GM18505 (cell line): ENCODE measurements at regions not wholly inside any gene's neighbourhood (a gene's known extent, or its start where the extent isn't known, plus 50 kb on each side); places are given as distances from the start of the nearest gene placed in this dataset.
"Not testable (repeated sequence)": the region's sequence is repeated elsewhere in the genome, so short reads cannot be mapped to it uniquely, and the experiment has no call there.

Experiments
- ATAC-seq: cut with Tn5 transposase; IDR thresholded peaks from one replicate; pipeline ENCODE4 v1.9.1; 2021; ENCODE audit not compliant: unreplicated experiment
- POLR2A ChIP-seq: IDR thresholded peaks from 4 replicates; pipeline ENCODE4 v1.6.1; 2011; ENCODE audit warnings: borderline replicate concordance; ENCODE audit not compliant: insufficient read depth, insufficient read length; ENCODE audit errors: extremely low read depth

GRCh38 chrX:13376857-13377549, 57.1 kb upstream of the ATXN3L start:
- no peak for TF ChIP-seq POLR2A
- no peak for ATAC-seq

- ATAC-seq = not testable (repeated sequence)
These were observed 55.7 kb upstream of the ATXN3L start for GRCh38 chrX:13375596-13375995.

GRCh38 chrX:13374364-13374763, 54.5 kb upstream of the ATXN3L start:
- TF ChIP-seq POLR2A = no peak
- ATAC-seq = no peak

DNA sequence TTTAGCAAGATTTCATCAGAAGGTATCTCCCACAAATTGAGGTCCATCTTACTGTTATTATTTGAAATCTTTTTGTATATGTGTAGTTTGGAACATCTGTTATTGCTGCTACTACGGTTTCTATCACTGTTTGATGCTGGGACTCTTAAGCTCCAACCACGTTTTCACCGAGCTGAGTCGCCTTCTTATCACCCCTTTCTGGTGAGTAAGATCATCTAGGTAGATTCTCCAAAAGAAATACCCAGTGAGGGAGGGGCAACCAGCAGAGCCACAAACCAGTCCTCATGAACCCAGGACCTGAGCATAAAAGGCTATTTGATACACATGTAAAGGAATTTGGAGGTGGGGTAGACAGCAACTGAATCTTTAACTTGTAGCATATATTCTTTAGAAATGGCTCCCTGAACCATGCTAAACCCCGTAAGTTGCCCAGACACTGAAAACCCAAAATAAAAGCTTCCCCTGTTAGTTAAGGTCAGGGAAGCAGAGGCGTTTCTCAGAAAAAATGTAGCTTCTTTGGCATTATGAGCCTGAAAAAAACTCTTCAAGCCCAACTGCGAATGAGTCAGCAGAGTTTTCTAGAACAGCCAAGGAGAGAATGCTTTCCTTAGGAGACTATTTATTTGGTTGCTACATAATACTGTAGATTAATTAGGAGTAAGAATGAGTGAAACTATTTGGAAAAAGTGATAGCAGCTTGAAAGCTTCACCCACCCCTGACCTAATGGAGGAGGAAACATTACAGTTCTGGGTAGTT, 53.8 kb upstream of the ATXN3L start:
- no peak for ATAC-seq

DNA sequence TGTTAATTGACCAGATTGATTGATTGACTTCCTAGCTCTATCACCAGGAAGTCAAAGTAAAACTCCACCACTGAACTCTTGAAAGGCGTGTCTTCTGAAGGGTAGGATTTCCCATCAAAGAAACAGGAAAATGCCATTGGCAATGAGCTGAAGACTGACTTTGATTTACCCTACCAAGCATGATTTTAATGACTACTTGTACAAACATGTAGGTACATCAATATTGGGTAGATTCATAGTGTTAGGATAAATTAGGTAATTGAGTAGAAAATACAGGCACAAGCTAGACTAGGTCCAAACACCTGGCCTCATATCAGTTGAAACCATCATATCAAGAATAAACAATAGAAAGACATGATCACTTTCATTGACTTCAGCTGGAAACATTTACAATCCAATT, 53.2 kb upstream of the ATXN3L start:
- no peak for ATAC-seq
- TF ChIP-seq POLR2A = no peak

More for the DNA sequence above, 53.8 kb upstream of the ATXN3L start:
- no peak for TF ChIP-seq POLR2A

DNA sequence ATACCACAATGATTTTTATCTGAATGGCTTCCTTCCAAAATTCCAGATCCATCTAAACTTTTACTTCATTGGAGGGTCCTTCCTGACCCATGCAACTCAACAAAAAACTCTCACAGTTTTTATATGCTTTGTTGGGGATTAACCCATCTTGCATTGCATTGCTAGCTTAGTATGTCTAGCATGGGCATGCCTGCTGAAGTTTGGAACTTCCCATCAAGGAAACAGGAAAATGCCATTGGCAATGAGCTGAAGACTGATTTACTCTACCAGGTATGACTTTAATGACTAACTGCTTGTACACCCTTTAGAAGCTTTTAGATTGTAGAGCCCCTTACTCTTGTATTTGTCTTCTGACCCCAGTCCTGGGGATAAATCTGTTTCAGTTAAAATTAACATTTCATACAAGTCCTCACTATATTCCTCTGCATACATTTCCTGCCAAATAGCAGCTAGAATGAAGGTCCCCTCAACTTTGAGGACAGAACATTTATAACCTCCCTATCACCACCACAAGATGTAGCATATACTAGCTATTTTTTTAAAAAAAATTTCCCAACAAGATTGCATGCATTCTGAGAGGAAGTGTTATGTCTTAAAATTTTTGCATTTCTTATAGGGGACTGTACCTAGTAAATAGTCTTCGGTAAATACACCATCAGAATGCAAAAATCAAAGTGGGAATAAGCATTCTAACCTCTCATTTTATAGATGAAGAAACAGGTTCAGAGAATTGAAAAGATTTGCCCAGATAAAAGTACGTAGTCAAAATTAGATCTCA, 52.5 kb upstream of the ATXN3L start:
- no peak for TF ChIP-seq POLR2A
- ATAC-seq = no peak

GRCh38 chrX:13371186-13371585, 51.3 kb upstream of the ATXN3L start:
- no peak for TF ChIP-seq POLR2A
- ATAC-seq = no peak

- TF ChIP-seq POLR2A = no peak
These were observed 50.9 kb upstream of the ATXN3L start for GRCh38 chrX:13370713-13371112.

More at GRCh38 chrX:13370713-13371112, 50.9 kb upstream of the ATXN3L start:
- ATAC-seq = no peak
